Activated naive CD8-positive, alpha-beta T cell treated with anti-CD3 and anti-CD28 coated beads, Interleukin-2, amount 50 U/mL, for 24 hours (primary cell): ENCODE measurements at regions not wholly inside any gene's neighbourhood (a gene's known extent, or its start where the extent isn't known, plus 50 kb on each side); places are given as distances from the start of the nearest gene placed in this dataset.
"Not testable (repeated sequence)": the region's sequence is repeated elsewhere in the genome, so short reads cannot be mapped to it uniquely, and the experiment has no call there.

Experiments used
- ATAC-seq: fragments of 150-1000 bp; cut with Tn5 transposase; one replicate; pipeline ENCODE4 v1.10.0; 2021
- DNase-seq: peaks from one replicate; pipeline ENCODE4 v3.0.0; 2021
- H3K27ac Mint-ChIP-seq: one replicate; pipeline ENCODE4 v1.8.0; 2021; ENCODE audit warnings: mild to moderate bottlenecking, mixed read lengths
- H3K27me3 Mint-ChIP-seq: one replicate; pipeline ENCODE4 v1.8.0; 2021; ENCODE audit warnings: mixed read lengths
- H3K36me3 Mint-ChIP-seq: one replicate; pipeline ENCODE4 v1.8.0; 2021; ENCODE audit warnings: low read depth, mixed read lengths
- H3K4me1 Mint-ChIP-seq: one replicate; pipeline ENCODE4 v1.8.0; 2021; ENCODE audit warnings: mixed read lengths
- H3K4me3 Mint-ChIP-seq: one replicate; pipeline ENCODE4 v1.8.0; 2021; ENCODE audit warnings: mild to moderate bottlenecking, moderate library complexity, mixed read lengths
- H3K9me3 Mint-ChIP-seq: one replicate; pipeline ENCODE4 v1.8.0; 2021; ENCODE audit warnings: mixed read lengths

DNA sequence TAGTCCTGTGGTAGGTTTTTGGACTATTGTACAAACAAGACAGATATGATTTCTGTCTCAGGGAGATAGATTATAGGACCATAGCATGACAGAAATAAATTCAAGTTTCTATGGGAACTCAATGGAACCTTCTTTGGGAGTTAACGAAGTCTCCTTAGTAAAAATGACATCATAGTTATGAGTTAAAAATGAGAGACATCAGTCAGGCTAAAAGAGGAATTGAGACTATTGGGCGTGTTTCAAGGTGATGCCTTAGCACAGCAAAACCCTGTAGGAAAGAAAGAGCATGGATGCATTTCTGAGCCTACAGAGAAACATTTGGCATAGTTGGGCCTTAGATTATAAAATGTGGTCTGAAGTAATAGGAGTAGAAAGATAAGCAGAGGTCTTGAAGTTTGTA, 1909.1 kb upstream of the PCDH7 start:
- Mint-ChIP-seq H3K9me3 (peaks cover 30% of the 10 kb centered on the region), H3K4me3 (no peak overlapping the region), H3K27ac (no peak overlapping the region), H3K4me1 (no peaks in the 10 kb centered on the region), H3K27me3 (no peaks in the 10 kb centered on the region), H3K36me3 (no peaks in the 10 kb centered on the region)
- DNase-seq (no peak), ATAC-seq (no peak)

DNA sequence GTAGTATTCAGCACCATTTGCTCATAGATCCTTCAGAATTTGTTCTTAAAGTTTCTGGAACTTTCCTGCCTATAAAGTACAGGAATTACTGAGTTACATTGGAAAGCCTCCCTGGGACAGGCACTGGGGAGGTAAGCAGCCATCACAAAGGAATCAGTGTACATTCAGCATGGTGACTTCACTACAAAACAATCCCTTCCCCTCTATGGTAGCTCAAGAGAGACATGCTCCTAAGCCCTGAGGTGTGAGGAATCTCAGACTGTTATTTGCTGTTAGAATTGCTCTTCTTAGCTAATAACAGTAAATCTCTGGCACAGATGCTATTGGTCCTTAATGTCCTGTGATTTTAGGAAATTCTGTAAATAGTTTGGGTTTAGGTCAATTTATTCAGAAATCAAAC, 1898.0 kb upstream of the PCDH7 start:
- no peak overlapping the region for H3K27ac Mint-ChIP-seq
- DNase-seq (no peak), ATAC-seq (no peak)
- no peak overlapping the region for H3K4me3 Mint-ChIP-seq
- H3K27me3 Mint-ChIP-seq = no peaks in the 10 kb centered on the region
- H3K4me1 Mint-ChIP-seq = no peaks in the 10 kb centered on the region
- peaks cover 12% of the 10 kb centered on the region for H3K9me3 Mint-ChIP-seq
- no peaks in the 10 kb centered on the region for H3K36me3 Mint-ChIP-seq

DNA sequence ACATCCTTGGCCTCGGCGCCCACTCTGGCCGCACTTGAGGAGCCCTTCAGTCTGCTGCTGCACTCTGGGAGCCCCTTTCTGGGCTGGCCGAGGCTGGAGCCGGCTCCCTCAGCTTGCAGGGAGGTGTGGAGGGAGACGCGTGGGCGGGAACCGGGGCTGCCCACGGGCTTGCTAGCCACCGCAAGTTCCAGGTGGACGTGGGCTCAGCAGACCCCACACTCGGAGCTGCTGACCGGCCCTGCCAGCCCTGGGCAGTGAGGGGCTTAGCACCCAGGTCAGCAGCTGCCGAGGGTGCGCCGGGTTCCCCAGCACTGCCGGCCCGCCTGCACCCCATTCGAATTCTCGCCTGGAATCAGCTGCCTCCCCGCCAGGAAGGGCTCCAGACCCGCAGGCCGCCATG, 1892.3 kb upstream of the PCDH7 start:
- DNase-seq (no peak), ATAC-seq (no peak)
- Mint-ChIP-seq H3K9me3 (peaks cover 15% of the 10 kb centered on the region), H3K4me3 (no peak overlapping the region), H3K4me1 (no peaks in the 10 kb centered on the region), H3K27me3 (no peaks in the 10 kb centered on the region), H3K36me3 (no peaks in the 10 kb centered on the region), H3K27ac (no peak overlapping the region)

DNA sequence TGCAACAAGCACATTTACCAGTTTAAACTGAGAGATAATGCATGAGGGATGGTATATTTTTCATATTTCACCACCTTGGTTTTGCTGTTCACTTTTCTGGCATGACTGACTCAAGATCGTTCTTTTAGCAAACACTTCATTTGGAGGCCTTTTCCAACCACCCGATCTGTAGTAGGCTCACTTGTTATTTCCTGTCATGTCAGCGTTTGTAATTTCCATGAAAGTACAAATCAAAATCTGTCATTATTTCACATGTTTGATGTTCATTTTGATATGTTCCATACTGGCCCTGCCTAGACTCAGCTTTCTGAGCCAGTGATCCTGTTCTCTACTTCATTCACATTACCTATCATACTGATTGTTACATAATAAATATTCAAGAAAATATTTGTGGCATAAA, 1888.3 kb upstream of the PCDH7 start:
- no peak overlapping the region for H3K27ac Mint-ChIP-seq
- no peaks in the 10 kb centered on the region for H3K4me1 Mint-ChIP-seq
- H3K36me3 Mint-ChIP-seq = no peaks in the 10 kb centered on the region
- no peak overlapping the region for H3K4me3 Mint-ChIP-seq
- H3K9me3 Mint-ChIP-seq = peaks cover 16% of the 10 kb centered on the region
- no peak for ATAC-seq
- no peaks in the 10 kb centered on the region for H3K27me3 Mint-ChIP-seq
- DNase-seq = no peak

DNA sequence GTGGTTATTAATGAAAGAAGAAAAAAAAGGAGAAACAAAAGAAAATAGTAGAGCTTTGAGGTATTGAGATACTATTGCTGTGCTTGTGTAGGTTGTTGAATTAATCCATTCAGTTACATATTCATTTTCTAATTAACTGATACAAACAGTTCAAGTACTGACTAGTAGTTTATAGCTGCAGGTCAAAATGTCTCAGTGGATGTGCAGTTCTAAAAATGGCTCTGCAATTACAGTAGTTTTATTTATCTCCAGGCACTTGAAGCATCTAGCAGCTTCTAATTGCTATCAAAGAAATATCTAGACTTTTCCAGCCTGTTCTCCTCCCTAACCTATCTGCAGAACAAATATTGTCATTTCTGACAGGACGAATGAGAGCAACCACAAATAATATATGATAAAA, 1887.7 kb upstream of the PCDH7 start:
- H3K27me3 Mint-ChIP-seq = no peaks in the 10 kb centered on the region
- H3K4me3 Mint-ChIP-seq = no peak overlapping the region
- DNase-seq (no peak), ATAC-seq (no peak)
- no peaks in the 10 kb centered on the region for H3K4me1 Mint-ChIP-seq
- H3K9me3 Mint-ChIP-seq = peaks cover 16% of the 10 kb centered on the region
- H3K27ac Mint-ChIP-seq = no peak overlapping the region
- no peaks in the 10 kb centered on the region for H3K36me3 Mint-ChIP-seq

DNA sequence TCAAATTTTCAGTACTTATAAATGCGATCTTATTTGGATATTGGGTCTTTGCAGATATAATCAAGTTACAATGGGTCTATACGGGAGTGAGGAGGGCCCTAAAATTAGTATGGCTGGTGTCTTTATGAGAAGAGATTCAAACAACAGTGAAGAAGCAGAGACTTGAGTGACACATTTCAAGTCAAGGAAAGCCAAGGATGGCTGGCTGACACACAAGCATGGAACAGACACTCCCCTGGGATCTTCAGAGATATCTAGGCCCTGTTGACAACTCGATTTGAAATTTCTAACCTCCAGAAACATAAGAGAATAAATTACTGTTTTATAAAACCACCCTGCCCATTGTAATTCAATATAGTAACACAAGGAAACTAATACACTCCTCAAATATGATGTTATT, 1886.0 kb upstream of the PCDH7 start:
- peaks cover 23% of the 10 kb centered on the region for H3K9me3 Mint-ChIP-seq
- no peaks in the 10 kb centered on the region for H3K36me3 Mint-ChIP-seq
- DNase-seq = no peak
- ATAC-seq = no peak
- no peak overlapping the region for H3K27ac Mint-ChIP-seq
- H3K4me3 Mint-ChIP-seq = no peak overlapping the region
- H3K27me3 Mint-ChIP-seq = no peaks in the 10 kb centered on the region
- H3K4me1 Mint-ChIP-seq = no peaks in the 10 kb centered on the region

DNA sequence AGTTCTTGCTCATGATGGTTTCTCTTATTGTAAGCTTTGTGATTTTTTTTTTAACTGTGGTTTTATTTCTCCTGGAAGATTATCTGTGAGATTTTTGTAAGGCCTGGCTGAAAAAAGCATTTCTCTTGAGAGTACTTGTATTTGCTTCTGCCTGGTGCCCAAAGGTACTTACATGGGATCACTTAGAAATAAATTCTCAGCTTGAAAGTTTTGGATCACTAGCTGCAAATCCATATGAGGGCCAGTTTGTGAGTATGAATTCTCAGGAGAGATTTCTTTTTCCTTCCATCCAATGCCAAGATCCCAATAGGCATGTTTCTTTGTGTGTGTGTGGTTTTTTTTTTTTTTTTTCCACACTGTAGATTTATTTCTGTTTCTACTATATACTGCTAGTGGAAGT, 1884.7 kb upstream of the PCDH7 start:
- Mint-ChIP-seq H3K4me3 (no peak overlapping the region), H3K4me1 (no peaks in the 10 kb centered on the region), H3K36me3 (no peaks in the 10 kb centered on the region), H3K27ac (no peak overlapping the region), H3K9me3 (peaks cover 26% of the 10 kb centered on the region), H3K27me3 (no peaks in the 10 kb centered on the region)
- no peak for ATAC-seq
- no peak for DNase-seq

DNA sequence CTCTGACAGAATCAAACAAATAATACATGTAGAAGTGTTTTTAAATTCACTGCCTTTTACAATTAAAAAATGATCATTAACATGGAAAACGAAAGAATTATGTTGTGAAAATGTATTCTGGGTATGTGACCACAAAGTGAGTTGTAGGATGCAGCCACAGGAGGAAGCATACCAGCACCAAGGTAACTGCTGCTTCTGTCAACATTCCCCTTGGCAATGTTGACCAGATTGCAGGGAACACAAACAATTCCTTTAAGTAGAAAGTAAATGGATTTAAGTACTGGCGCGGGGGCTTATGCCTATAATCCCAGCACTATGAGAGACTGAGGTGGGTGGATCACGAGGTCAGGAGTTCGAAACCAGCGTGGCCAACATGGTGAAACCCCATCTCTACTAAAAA, 1877.9 kb upstream of the PCDH7 start:
- DNase-seq (no peak), ATAC-seq (no peak)
- no peak overlapping the region for H3K4me3 Mint-ChIP-seq
- H3K27ac Mint-ChIP-seq = no peak overlapping the region
- no peaks in the 10 kb centered on the region for H3K36me3 Mint-ChIP-seq
- no peaks in the 10 kb centered on the region for H3K27me3 Mint-ChIP-seq
- no peaks in the 10 kb centered on the region for H3K4me1 Mint-ChIP-seq
- peaks cover 32% of the 10 kb centered on the region for H3K9me3 Mint-ChIP-seq

DNA sequence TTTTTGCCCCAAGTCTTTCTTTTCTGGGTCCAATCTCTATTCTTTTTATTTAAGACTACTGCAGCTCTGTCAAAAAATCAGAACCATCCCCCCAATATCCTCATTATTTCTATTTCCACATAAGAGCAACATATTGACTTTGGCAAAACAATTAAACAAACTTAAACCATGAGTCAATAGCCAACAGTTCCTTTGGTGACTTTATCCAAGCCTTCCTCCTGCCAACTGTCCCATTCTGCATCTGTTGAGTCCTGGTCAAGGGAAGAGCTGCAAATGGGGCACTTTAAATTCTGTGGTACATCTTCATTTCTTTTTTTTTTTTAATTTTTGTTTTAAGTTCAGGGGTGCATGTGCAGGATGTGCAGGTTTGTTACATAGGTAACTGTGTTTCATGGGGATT, 1875.0 kb upstream of the PCDH7 start:
- Mint-ChIP-seq H3K27me3 (no peaks in the 10 kb centered on the region), H3K9me3 (peaks cover 30% of the 10 kb centered on the region), H3K27ac (no peak overlapping the region), H3K4me3 (no peak overlapping the region), H3K4me1 (no peaks in the 10 kb centered on the region), H3K36me3 (no peaks in the 10 kb centered on the region)
- DNase-seq (no peak), ATAC-seq (no peak)

DNA sequence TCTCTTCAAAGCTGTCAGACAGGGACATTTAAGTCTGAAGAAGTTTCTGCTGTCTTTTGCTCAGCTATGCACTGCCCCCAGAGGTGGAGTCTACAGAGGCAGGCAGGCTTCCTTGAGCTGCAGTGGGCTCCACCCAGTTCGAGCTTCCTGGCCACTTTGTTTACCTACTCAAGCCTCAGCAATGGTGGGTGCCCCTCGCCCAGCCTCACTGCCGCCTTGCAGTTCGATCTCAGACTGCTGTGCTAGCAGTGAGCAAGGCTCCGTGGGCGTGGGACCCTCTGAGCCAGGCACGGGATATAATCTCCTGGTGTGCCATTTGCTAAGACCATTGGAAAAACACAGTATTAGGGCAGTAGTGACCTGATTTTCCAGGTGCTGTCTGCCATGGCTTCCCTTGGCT, 1863.1 kb upstream of the PCDH7 start:
- H3K27ac Mint-ChIP-seq, H3K36me3 Mint-ChIP-seq, H3K4me3 Mint-ChIP-seq, H3K4me1 Mint-ChIP-seq, H3K27me3 Mint-ChIP-seq, ATAC-seq, DNase-seq: not testable (repeated sequence)
- peaks cover 13% of the 10 kb centered on the region for H3K9me3 Mint-ChIP-seq

DNA sequence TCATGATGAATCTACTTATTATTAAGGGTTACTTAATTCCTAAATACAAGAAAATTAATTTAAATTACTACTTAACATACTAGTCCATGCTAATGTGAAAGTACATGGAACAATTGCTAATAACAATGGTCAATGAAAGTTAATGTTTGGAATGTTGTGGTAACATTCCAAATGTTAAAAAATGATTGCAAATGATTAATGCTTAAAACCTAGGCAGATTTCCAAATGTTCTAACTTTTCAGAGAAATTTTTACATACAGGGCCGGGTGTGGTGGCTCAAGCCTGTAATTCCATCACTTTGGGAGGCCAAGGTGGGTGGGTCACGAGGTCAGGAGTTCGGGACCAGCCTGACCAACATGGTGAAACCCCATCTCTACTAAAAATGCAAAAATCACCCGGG, 1851.3 kb upstream of the PCDH7 start:
- H3K27ac Mint-ChIP-seq = no peak overlapping the region
- H3K27me3 Mint-ChIP-seq = no peaks in the 10 kb centered on the region
- no peak overlapping the region for H3K4me3 Mint-ChIP-seq
- H3K36me3 Mint-ChIP-seq = no peaks in the 10 kb centered on the region
- H3K9me3 Mint-ChIP-seq = peaks cover 18% of the 10 kb centered on the region
- H3K4me1 Mint-ChIP-seq = no peaks in the 10 kb centered on the region
- DNase-seq (no peak), ATAC-seq (no peak)

DNA sequence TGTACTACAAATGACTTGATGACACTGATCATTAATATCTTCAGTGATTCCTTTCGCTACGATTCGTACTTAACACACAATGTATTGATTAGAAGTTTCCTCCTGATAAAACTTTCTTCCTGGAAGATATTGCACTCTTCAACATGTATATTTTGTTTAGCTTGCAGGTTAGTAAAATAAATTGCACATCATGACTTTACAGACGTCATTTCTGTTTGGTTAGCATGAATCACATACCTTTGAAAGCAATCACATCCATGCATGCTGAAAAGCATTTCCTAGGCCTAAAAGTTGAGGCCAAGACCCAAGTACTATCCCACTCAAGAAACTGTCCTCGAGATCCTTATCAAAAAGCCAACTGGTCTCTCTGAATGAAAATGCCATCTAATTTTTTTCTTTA, 1841.0 kb upstream of the PCDH7 start:
- ATAC-seq (no peak), DNase-seq (no peak)
- Mint-ChIP-seq H3K9me3 (peaks cover 14% of the 10 kb centered on the region), H3K36me3 (no peaks in the 10 kb centered on the region), H3K27me3 (no peaks in the 10 kb centered on the region), H3K27ac (no peak overlapping the region), H3K4me1 (no peaks in the 10 kb centered on the region), H3K4me3 (no peak overlapping the region)

DNA sequence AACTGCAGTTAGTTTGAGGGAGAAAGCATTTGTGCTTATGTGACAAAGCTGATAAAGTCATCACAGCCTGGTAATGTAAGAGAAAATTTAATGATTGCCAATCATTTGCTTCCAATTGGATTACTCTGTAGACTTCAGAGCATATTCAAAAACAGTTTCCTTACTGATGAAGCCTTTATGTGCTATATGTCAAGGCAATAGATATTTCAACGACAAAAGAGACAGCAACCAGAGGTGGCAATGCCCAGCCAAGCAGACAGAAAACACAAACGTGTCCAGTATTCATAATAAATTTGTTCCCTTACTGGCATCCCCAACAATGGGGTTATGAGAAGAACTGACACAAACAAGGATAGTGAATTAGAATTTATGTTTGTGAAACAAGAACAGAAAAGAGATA, 1840.3 kb upstream of the PCDH7 start:
- H3K9me3 Mint-ChIP-seq = peaks cover 19% of the 10 kb centered on the region
- no peak overlapping the region for H3K27ac Mint-ChIP-seq
- H3K4me1 Mint-ChIP-seq = no peaks in the 10 kb centered on the region

DNA sequence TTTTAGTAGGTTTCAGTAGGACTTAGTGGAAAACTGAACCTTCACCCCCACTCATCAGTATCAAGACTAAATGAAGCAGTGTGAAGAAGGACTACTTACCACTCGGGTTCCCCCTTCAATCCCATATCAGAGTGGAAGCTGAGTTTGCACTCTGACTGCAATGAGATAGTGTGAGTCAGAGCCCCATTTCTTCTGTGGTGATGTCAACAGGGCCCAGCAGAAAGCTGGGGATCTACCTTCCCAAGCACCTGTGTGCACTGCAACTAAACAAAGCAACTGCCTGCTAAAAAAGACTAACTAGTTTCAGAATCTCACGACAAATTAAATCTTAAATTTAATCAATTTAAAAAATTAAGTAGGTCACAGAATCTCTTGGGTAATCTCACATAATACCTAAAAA, 1837.0 kb upstream of the PCDH7 start:
- ATAC-seq = no peak
- DNase-seq = no peak
- H3K36me3 Mint-ChIP-seq = no peaks in the 10 kb centered on the region
- H3K27ac Mint-ChIP-seq = no peak overlapping the region
- H3K4me1 Mint-ChIP-seq = no peaks in the 10 kb centered on the region
- H3K9me3 Mint-ChIP-seq = peaks cover 18% of the 10 kb centered on the region
- no peaks in the 10 kb centered on the region for H3K27me3 Mint-ChIP-seq
- H3K4me3 Mint-ChIP-seq = no peak overlapping the region

More for the DNA sequence above, 1840.3 kb upstream of the PCDH7 start:
- H3K27me3 Mint-ChIP-seq = no peaks in the 10 kb centered on the region
- DNase-seq (no peak), ATAC-seq (no peak)
- no peaks in the 10 kb centered on the region for H3K36me3 Mint-ChIP-seq
- H3K4me3 Mint-ChIP-seq = no peak overlapping the region

DNA sequence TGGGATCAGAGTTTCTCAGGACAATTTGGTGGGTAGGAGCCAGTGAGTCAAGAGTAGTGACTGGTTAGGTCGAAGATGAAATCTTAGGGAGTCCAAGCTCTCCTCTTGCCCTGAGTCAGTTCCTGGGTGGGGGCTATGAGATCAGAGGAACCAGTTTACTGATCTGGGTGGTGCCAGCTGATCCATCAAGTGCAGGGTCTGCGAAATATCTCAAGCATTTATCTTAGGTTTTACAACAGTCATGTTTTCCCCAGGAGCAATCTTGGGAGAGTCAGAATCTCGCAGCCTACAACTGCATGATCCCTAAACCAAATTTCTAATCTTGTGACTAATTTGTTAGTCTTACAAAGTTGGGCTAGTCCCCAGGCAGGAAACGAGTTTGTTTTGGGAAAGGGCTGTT, 1833.2 kb upstream of the PCDH7 start:
- H3K4me1 Mint-ChIP-seq = no peaks in the 10 kb centered on the region
- H3K27ac Mint-ChIP-seq = no peak overlapping the region
- H3K36me3 Mint-ChIP-seq = no peaks in the 10 kb centered on the region
- no peak for ATAC-seq
- H3K4me3 Mint-ChIP-seq = no peak overlapping the region
- H3K27me3 Mint-ChIP-seq = no peaks in the 10 kb centered on the region
- H3K9me3 Mint-ChIP-seq = peaks cover 11% of the 10 kb centered on the region
- no peak for DNase-seq

DNA sequence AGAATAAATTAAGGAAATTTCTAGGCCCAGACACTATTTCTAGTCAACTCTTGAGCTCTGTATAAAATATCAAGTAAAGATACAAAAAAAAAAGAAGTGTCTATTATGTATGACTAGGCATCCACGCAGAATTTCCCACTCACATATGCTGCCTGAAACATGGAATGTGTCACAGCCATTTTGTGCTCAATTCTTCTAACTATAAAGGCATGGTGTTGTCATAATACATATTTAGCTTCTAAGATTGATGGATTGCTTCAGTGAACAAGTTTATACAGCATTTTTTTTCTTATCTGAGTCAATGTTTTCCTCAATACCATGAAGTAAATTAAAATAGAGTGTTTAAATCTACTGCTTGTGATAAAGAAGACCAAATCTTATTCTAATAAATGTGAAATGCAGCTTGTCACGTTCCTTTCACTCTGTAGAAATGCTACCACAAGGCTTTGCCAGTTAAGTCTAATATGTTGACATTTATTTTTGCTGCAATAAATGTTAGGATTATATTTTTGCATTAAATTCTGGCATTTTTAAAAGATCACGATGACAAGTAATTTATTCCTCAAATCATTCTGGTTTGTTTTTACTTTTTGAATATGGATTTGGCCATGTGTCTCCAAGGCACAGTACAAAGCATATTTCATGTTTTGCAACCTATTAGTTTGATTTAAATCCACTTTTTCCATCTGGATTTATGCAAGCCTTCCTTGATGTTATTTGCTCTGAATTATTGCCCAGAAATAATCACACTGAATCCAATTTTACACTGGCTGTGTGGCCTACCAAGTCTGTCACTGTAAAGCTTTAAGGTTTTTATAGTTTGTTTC, 1829.0 kb upstream of the PCDH7 start:
- DNase-seq = no peak
- ATAC-seq = no peak
- no peaks in the 10 kb centered on the region for H3K36me3 Mint-ChIP-seq
- no peak overlapping the region for H3K4me3 Mint-ChIP-seq
- H3K9me3 Mint-ChIP-seq = peaks cover 17% of the 10 kb centered on the region
- H3K27me3 Mint-ChIP-seq = no peaks in the 10 kb centered on the region
- H3K27ac Mint-ChIP-seq = no peak overlapping the region
- H3K4me1 Mint-ChIP-seq = no peaks in the 10 kb centered on the region
